ENCODE measurements at regions not wholly inside any gene's neighbourhood (a gene's known extent, or its start where the extent isn't known, plus 50 kb on each side); places are given as distances from the start of the nearest gene placed in this dataset.
A peak's percentile ranks its signal among the peaks of the same experiment; 100 is the strongest.

DNA sequence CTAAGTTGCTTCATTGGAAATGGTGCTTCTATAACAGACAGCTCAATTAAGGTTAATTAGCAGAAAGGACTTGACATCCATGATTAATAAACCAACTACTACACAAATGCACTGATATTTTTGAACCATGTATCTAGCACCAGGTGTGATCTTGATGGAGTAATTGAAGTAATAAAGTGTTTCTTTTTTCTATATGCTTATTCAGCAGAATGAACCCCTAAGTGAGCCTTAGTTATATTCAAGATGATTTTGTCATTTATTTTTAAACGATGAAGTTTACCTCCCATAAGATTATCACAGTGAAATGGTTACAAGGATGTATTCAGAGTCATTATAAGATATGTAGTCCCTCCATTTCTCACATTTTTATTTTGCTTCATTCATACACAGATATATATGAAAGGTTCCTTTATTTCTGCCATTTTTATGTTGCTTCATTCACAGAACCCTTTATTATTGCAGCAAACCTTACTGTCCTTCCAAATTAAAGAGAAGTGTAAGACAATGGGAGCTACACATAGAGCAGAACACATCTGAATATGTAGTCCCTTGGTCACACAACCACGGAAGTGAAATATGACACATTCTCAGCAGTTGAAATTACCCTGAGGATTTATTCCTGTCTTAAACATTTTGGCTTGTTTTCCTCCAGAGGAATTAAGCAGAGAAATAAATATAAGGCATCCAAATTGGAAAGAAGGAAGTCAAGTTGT lies 295.0 kb downstream of the RAP2B start:
- DNase-seq (ENCODE audit: low read depth in 1 of 2, low spot score in 1 of 2) (no peak), ATAC-seq (no peak), FAIRE-seq (no peak)
- H3K4me2 ChIP-seq, result no peak overlapping the region
- H3K27ac ChIP-seq, result no peak overlapping the region
- POLR2A ChIA-PET, result no interaction called here
- WGBS (ENCODE audit: missing lambda C conversion rate), result 27% methylated on average over 2 of the region's 2 CpGs
- no peaks in the 10 kb centered on the region for H3K4me1 ChIP-seq
- H3K9me3 ChIP-seq, result no peaks in the 10 kb centered on the region
- TF ChIP-seq MAFK (IDR thresholded peaks at IDR 0.05; ENCODE audit: partially characterized antibody) (peak; percentile 73), RAD21 (conservative IDR thresholded peaks at IDR 0.05 in 1 of 2, IDR thresholded peaks at IDR 0.05 in 1 of 2) (no peak)
- CTCF ChIA-PET, result no interaction called here
- no peak overlapping the region for H3K4me3 ChIP-seq

DNA sequence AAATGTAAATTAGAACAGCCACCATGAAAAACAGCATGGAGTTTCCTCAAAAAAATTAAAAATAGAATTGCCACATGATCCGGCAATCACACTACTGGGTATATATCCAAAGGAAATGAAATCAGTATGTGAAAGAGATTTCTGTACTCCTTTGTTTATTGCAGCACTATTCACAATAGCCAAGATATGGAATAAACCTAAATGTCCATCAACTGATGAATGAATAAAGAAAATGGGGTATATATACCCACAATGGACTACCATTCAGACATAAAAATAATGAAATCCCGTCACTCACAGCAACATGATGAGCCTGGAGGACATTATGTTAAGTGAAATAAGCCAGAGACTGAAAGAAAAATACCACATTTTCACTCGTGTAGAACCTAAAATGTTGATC lies 296.9 kb downstream of the RAP2B start:
- POLR2A ChIA-PET, result no interaction called here
- Histone ChIP-seq H3K4me1 (no peaks in the 10 kb centered on the region), H3K4me3 (no peak overlapping the region), H3K27ac (no peak overlapping the region), H3K4me2 (no peak overlapping the region), H3K9me3 (no peaks in the 10 kb centered on the region)
- TF ChIP-seq, protein P1, sequence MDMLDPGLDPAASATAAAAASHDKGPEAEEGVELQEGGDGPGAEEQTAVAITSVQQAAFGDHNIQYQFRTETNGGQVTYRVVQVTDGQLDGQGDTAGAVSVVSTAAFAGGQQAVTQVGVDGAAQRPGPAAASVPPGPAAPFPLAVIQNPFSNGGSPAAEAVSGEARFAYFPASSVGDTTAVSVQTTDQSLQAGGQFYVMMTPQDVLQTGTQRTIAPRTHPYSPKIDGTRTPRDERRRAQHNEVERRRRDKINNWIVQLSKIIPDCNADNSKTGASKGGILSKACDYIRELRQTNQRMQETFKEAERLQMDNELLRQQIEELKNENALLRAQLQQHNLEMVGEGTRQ (IDR thresholded peaks at IDR 0.05), result no peak
- no peak for TF ChIP-seq HOXB13 (CRISPR knock-in tag; IDR thresholded peaks at IDR 0.05; ENCODE audit: low read depth)
- ATAC-seq (no peak), FAIRE-seq (no peak), DNase-seq (ENCODE audit: low read depth in 1 of 2, low spot score in 1 of 2) (no peak)
- 36% methylated on average over 3 of the region's 3 CpGs for WGBS (ENCODE audit: missing lambda C conversion rate)
- CTCF ChIA-PET, result no interaction called here

GRCh38 chr3:153462545-153462944 lies 300.5 kb downstream of the RAP2B start:
- no peak overlapping the region for H3K27ac ChIP-seq
- ATAC-seq (no peak), DNase-seq (ENCODE audit: low read depth in 1 of 2, low spot score in 1 of 2) (no peak), FAIRE-seq (no peak)
- H3K4me1 ChIP-seq, result no peaks in the 10 kb centered on the region
- H3K9me3 ChIP-seq, result no peaks in the 10 kb centered on the region
- CTCF ChIA-PET, result no interaction called here
- no peak overlapping the region for H3K4me3 ChIP-seq
- POLR2A ChIA-PET, result no interaction called here
- H3K4me2 ChIP-seq, result no peak overlapping the region
- WGBS (ENCODE audit: missing lambda C conversion rate), result 0% methylated on average over 1 of the region's 1 CpG
- TF ChIP-seq KDM5A (IDR thresholded peaks at IDR 0.05) (no peak), FOSL2 (IDR thresholded peaks at IDR 0.05) (no peak), FOSL2 (CRISPR knock-in tag; IDR thresholded peaks at IDR 0.05) (no peak), HOXA7 (CRISPR knock-in tag; IDR thresholded peaks at IDR 0.05) (no peak), ESRRA (IDR thresholded peaks at IDR 0.05; ENCODE audit: borderline replicate concordance, low read length) (no peak), SMC3 (IDR thresholded peaks at IDR 0.05) (no peak), CEBPB (IDR thresholded peaks at IDR 0.05) (no peak), RFX5 (IDR thresholded peaks at IDR 0.05) (no peak)

GRCh38 chr3:153463895-153464294 lies 301.9 kb downstream of the RAP2B start:
- 30% methylated on average over 3 of the region's 3 CpGs for WGBS (ENCODE audit: missing lambda C conversion rate)
- DNase-seq (ENCODE audit: low read depth in 1 of 2, low spot score in 1 of 2), result no peak
- Histone ChIP-seq H3K4me1 (no peaks in the 10 kb centered on the region), H3K9me3 (no peaks in the 10 kb centered on the region), H3K27ac (no peak overlapping the region), H3K4me3 (no peak overlapping the region), H3K4me2 (no peak overlapping the region)
- ATAC-seq, result no peak
- TF ChIP-seq HOXA7 (CRISPR knock-in tag; IDR thresholded peaks at IDR 0.05) (no peak), SMC3 (IDR thresholded peaks at IDR 0.05) (no peak), CHD4 (IDR thresholded peaks at IDR 0.05; ENCODE audit: borderline replicate concordance) (no peak), MYC (IDR thresholded peaks at IDR 0.05; ENCODE audit: borderline replicate concordance, low read length) (no peak), JUN (IDR thresholded peaks at IDR 0.05) (no peak), FOSB (CRISPR knock-in tag; IDR thresholded peaks at IDR 0.05) (no peak), PHF8 (IDR thresholded peaks at IDR 0.05; ENCODE audit: borderline replicate concordance, low read depth) (no peak), PBX3 (IDR thresholded peaks at IDR 0.05) (no peak), ZSCAN20 (CRISPR knock-in tag; IDR thresholded peaks at IDR 0.05) (no peak), GATA3 (IDR thresholded peaks at IDR 0.05; ENCODE audit: borderline replicate concordance) (no peak)
- TF ChIP-seq, protein P1 (IDR thresholded peaks at IDR 0.05), result no peak
- FAIRE-seq, result no peak
- POLR2A ChIA-PET, result no interaction called here
- CTCF ChIA-PET, result no interaction called here

All from A549 (cell line).